HEK293 (cell line): ENCODE measurements at regions not wholly inside any gene's neighbourhood (a gene's known extent, or its start where the extent isn't known, plus 50 kb on each side); places are given as distances from the start of the nearest gene placed in this dataset.

Experiments
- ATF2 ChIP-seq: fragments of 450-650 bp; formaldehyde crosslinking; IDR thresholded peaks from 2 replicates; pipeline ENCODE4 v1.5.1; 2016; ENCODE audit warnings: missing biosample characterization, missing genetic modification characterization, low read depth
- CTCF ChIP-seq: fragments of 450-650 bp; formaldehyde crosslinking; IDR thresholded peaks from 2 replicates; pipeline ENCODE4 v1.5.1; 2016; ENCODE audit warnings: missing biosample characterization, missing genetic modification characterization
- MEIS1 ChIP-seq: sonication (generic); formaldehyde crosslinking; IDR thresholded peaks from 2 replicates; pipeline ENCODE4 v1.8.1; 2022; ENCODE audit warnings: missing genetic modification reagents, mild to moderate bottlenecking, borderline replicate concordance
- MZF1 ChIP-seq: fragments of 450-650 bp; formaldehyde crosslinking; IDR thresholded peaks from 2 replicates; pipeline ENCODE4 v1.5.1; 2017; ENCODE audit warnings: missing biosample characterization, missing genetic modification characterization, borderline replicate concordance
- PRDM1 ChIP-seq: fragments of 450-650 bp; formaldehyde crosslinking; IDR thresholded peaks from 2 replicates; pipeline ENCODE4; 2016; ENCODE audit warnings: missing biosample characterization, missing genetic modification characterization
- REPIN1 ChIP-seq: fragments of 450-650 bp; formaldehyde crosslinking; IDR thresholded peaks from 2 replicates; pipeline ENCODE4 v1.5.1; 2017; ENCODE audit warnings: missing biosample characterization, missing genetic modification characterization, low read depth
- REST ChIP-seq: fragments of 450-650 bp; formaldehyde crosslinking; IDR thresholded peaks from 2 replicates; pipeline ENCODE4 v1.5.1; 2016; ENCODE audit warnings: missing biosample characterization, missing genetic modification characterization
- TCF7L2 ChIP-seq: IDR thresholded peaks from 2 replicates; pipeline ENCODE4 v1.6.1; 2011; ENCODE audit warnings: low read depth, mild to moderate bottlenecking, inconsistent platforms, low read length, moderate library complexity, borderline replicate concordance
- YY1 ChIP-seq: fragments of 450-650 bp; formaldehyde crosslinking; IDR thresholded peaks from 2 replicates; pipeline ENCODE4 v1.5.1; 2018; ENCODE audit warnings: missing biosample characterization, missing genetic modification characterization
- ZNF18 ChIP-seq: fragments of 450-650 bp; formaldehyde crosslinking; IDR thresholded peaks from 2 replicates; pipeline ENCODE4 v1.5.1; 2016; ENCODE audit warnings: missing biosample characterization, missing genetic modification characterization
- ZNF416 ChIP-seq: fragments of 450-650 bp; formaldehyde crosslinking; IDR thresholded peaks from 2 replicates; pipeline ENCODE4 v1.5.1; 2016; ENCODE audit warnings: missing biosample characterization, missing genetic modification characterization
- ZNF514 ChIP-seq: fragments of 450-650 bp; formaldehyde crosslinking; IDR thresholded peaks from 2 replicates; pipeline ENCODE4 v1.5.1; 2016; ENCODE audit warnings: missing biosample characterization, missing genetic modification characterization

GRCh38 chr1:13943055-13943454 lies 243.1 kb downstream of the PRDM2 start:
- TF ChIP-seq REPIN1 (no peak), YY1 (no peak), ZNF514 (no peak), ZNF416 (tag by site-specific recombination) (no peak), PRDM1 (tag by site-specific recombination) (no peak), ZNF18 (no peak), TCF7L2 (no peak), REST (tag by site-specific recombination) (no peak), MZF1 (tag by site-specific recombination) (no peak), CTCF (tag by site-specific recombination) (no peak), ATF2 (no peak), MEIS1 (CRISPR knock-in tag) (no peak)
